GM12878 (cell line): ENCODE measurements at regions not wholly inside any gene's neighbourhood (a gene's known extent, or its start where the extent isn't known, plus 50 kb on each side); places are given as distances from the start of the nearest gene placed in this dataset.
"Not testable (repeated sequence)": the region's sequence is repeated elsewhere in the genome, so short reads cannot be mapped to it uniquely, and the experiment has no call there.

Source experiments
- ATAC-seq: fragments of 200-7000 bp; cut with Tn5 transposase; 3 replicates; pipeline ENCODE4 v1.9.1; 2020; ENCODE audit warnings: mild to moderate bottlenecking, moderate library complexity
- BruUV-seq: library from RNA; stranded (reverse); fragments of 400-500 nt; replicated peaks from 2 replicates; lab custom pipeline; 2021; lab: Mats Ljungman, UMichigan
- CTCF ChIA-PET: fragments of 300-600 bp; sonication (Branson Sonifier 250); formaldehyde crosslinking; extraction: SDS; loops from one replicate; lab custom pipeline; 2021; ENCODE audit warnings: inconsistent platforms; lab: Yijun Ruan, JAX
- POLR2A ChIA-PET: fragments of 350-600 bp; formaldehyde crosslinking; extraction: SDS; loops from one replicate; lab custom pipeline; 2021; ENCODE audit warnings: inconsistent platforms; lab: Charles Lee
- RAD21 ChIA-PET: fragments of 300-600 bp; sonication (Branson Sonifier 250); formaldehyde crosslinking; loops from one replicate; lab custom pipeline; 2023; ENCODE audit warnings: antibody characterized with exemption; ENCODE audit not compliant: unreplicated experiment; lab: Charles Lee
- SMC1A ChIA-PET: fragments of 300-600 bp; sonication (Branson Sonifier 250); formaldehyde crosslinking; loops from one replicate; lab custom pipeline; 2023; ENCODE audit not compliant: unreplicated experiment, uncharacterized antibody; lab: Charles Lee
- DNase-seq: peaks from one replicate; pipeline ENCODE4 v3.0.0-alpha.2; 2011; ENCODE audit warnings: low read depth, low spot score
- FAIRE-seq: peaks from 3 replicates; lab custom pipeline; 2011; peaks lifted over from hg19 to GRCh38; lab: Jason Lieb, UNC
- H2AFZ ChIP-seq: 2 replicates; pipeline ENCODE4 v1.6.0; 2011; ENCODE audit warnings: low read depth, low read length, control low read depth; ENCODE audit not compliant: control insufficient read depth
- H3K27ac ChIP-seq: 2 replicates; pipeline ENCODE4 v1.5.1; 2011; ENCODE audit warnings: control low read depth; ENCODE audit not compliant: control insufficient read depth, insufficient read depth
- H3K27me3 ChIP-seq, 2 experiments: replicated peaks in 1 of 2; 2 replicates each; pipeline versions ENCODE4 v1.6.0 to v1.6.1; 2011; ENCODE audit warnings: low read length in 1 of 2; ENCODE audit not compliant: control insufficient read depth in 2 of 2, insufficient read depth in 2 of 2
- H3K36me3 ChIP-seq, 2 experiments: 2 replicates each; pipeline ENCODE4 v1.5.1; 2011; ENCODE audit warnings: low read length in 1 of 2; ENCODE audit not compliant: control insufficient read depth in 2 of 2, insufficient read depth in 2 of 2
- H3K4me1 ChIP-seq: 2 replicates; pipeline ENCODE4 v1.6.1; 2011; ENCODE audit warnings: mild to moderate bottlenecking, low read length, moderate library complexity, mixed read lengths; ENCODE audit not compliant: control insufficient read depth, insufficient read depth
- H3K4me2 ChIP-seq: 2 replicates; pipeline ENCODE4 v1.6.0; 2011; ENCODE audit warnings: control low read depth; ENCODE audit not compliant: control insufficient read depth, insufficient read depth
- H3K4me3 ChIP-seq: fragments of 200-600 bp; sonication (generic); 2 replicates; pipeline ENCODE4 v1.5.1; 2016
- H3K79me2 ChIP-seq: 2 replicates; pipeline ENCODE4 v1.6.0; 2011; ENCODE audit warnings: low read length; ENCODE audit not compliant: control insufficient read depth, insufficient read depth
- H3K9ac ChIP-seq: 2 replicates; pipeline ENCODE4 v1.8.0; 2011; ENCODE audit warnings: low read length, control low read depth, mixed read lengths; ENCODE audit not compliant: control insufficient read depth, insufficient read depth
- H3K9me3 ChIP-seq: replicated peaks from 3 replicates; pipeline ENCODE4 v1.5.1; 2011; ENCODE audit warnings: mild to moderate bottlenecking, low read length; ENCODE audit not compliant: control insufficient read depth, insufficient read depth
- H4K20me1 ChIP-seq: 2 replicates; pipeline ENCODE4 v1.6.0; 2011; ENCODE audit not compliant: control insufficient read depth, insufficient read depth
- CREB1 ChIP-seq: IDR thresholded peaks from 2 replicates; pipeline ENCODE4 v1.6.1; 2012; ENCODE audit warnings: low read depth, mild to moderate bottlenecking, inconsistent platforms
- EGR1 ChIP-seq, 2 experiments: IDR thresholded peaks; 1 replicate in 1 of 2; 2 replicates in 1 of 2; pipeline ENCODE4 v1.6.1; 2011 to 2012; ENCODE audit warnings: low read depth in 2 of 2, low read length in 2 of 2, borderline replicate concordance in 1 of 2, mild to moderate bottlenecking in 1 of 2, moderate library complexity in 1 of 2
- IKZF1 ChIP-seq: fragments of 450-650 bp; conservative IDR thresholded peaks from 2 replicates; pipeline ENCODE4 v1.6.1; 2017; ENCODE audit warnings: antibody characterized with exemption, mild to moderate bottlenecking
- KDM1A ChIP-seq: fragments of 200-600 bp; sonication (generic); IDR thresholded peaks from 2 replicates; pipeline ENCODE4 v1.6.1; 2016; ENCODE audit warnings: borderline replicate concordance
- RB1 ChIP-seq: fragments of 450-650 bp; formaldehyde crosslinking; IDR thresholded peaks from 2 replicates; pipeline ENCODE4 v1.6.1; 2017; ENCODE audit warnings: mild to moderate bottlenecking, borderline replicate concordance
- SRF ChIP-seq, 2 experiments: IDR thresholded peaks; 2 replicates each; pipeline ENCODE4 v1.6.1; 2011; ENCODE audit warnings: low read depth in 2 of 2, low read length in 2 of 2, mild to moderate bottlenecking in 1 of 2, moderate library complexity in 1 of 2
- TBL1XR1 ChIP-seq: IDR thresholded peaks from 2 replicates; pipeline ENCODE4 v1.6.1; 2012; ENCODE audit warnings: low read depth, low read length, improper control_type of control experiment
- ZNF622 ChIP-seq: fragments of 450-650 bp; IDR thresholded peaks from 2 replicates; pipeline ENCODE4 v1.6.1; 2017; ENCODE audit warnings: mild to moderate bottlenecking, inconsistent platforms
- WGBS: methylation state at CpG from one replicate; pipeline ENCODE4 v1.1.6; 2016; ENCODE audit warnings: low lambda C conversion rate; ENCODE audit not compliant: insufficient replicate concordance, insufficient coverage; ENCODE audit errors: missing lambda C conversion rate; 5-methylcytosine and 5-hydroxymethylcytosine counted together
- in situ Hi-C: fragments of 300-500 bp; cut with MboI; formaldehyde crosslinking; loops from 9 replicates; pipeline ENCODE4 v1.14.3; 2018; ENCODE audit warnings: mixed read lengths
- intact Hi-C: fragments of 100-400 bp; cut with micrococcal nuclease; formaldehyde crosslinking; loops from one replicate; pipeline ENCODE4 v1.14.2; 2022; ENCODE audit not compliant: unreplicated experiment
- TF ChIP-seq, protein P1 (sequence below): IDR thresholded peaks from 2 replicates; pipeline ENCODE4 v1.6.1; 2012; ENCODE audit warnings: improper control_type of control experiment, low read depth, low read length; ENCODE audit not compliant: insufficient replicate concordance

DNA sequence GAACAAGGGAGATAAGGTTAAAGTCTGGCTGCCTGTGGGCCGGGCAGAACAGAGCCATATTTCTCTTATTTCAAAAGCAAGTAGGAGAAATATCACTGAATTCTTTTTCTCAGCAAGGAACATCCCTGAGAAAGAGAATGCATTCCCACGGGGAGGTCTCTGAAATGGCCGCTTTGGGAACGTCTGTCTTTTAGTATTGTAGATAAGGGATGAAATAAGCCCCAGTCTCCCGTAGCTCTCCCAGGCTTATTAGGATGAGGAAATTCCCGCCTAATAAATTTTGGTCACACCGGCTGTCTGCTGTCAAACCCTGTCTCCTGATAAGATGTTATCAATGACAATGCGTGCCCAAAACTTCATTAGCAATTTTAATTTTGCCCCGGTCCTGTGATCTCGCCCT, 1353.3 kb downstream of the PLA2G4A start:
- CTCF ChIA-PET, H3K4me2 ChIP-seq, BruUV-seq, H3K4me1 ChIP-seq, H4K20me1 ChIP-seq, POLR2A ChIA-PET, H3K27me3 ChIP-seq, FAIRE-seq, SMC1A ChIA-PET, H3K79me2 ChIP-seq, RAD21 ChIA-PET, H3K27ac ChIP-seq, in situ Hi-C loops, H3K9me3 ChIP-seq, ATAC-seq, H3K9ac ChIP-seq, H3K36me3 ChIP-seq, H3K4me3 ChIP-seq, H2AFZ ChIP-seq, DNase-seq, intact Hi-C loops: not testable (repeated sequence)
- WGBS = 48% methylated on average over 10 of the region's 10 CpGs

DNA sequence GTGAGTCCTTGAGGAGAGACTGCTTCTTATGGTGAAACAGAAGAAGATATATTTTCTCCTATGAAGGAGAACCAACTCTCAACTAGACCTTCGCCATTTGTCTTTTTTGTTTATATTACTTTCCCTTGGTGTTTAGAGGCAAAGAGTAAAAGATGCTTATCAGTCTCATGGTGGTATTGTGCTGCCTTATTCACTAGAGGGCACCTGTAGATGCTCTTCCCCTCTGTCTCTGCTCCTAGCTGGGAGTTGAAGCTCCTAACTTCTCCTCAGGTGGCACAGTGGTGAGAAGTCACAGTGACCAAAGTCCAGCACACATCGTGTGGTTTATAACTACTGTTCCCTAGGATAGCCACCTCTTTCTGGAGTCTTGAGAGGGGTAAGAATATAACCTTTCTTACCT, 1359.6 kb downstream of the PLA2G4A start:
- WGBS = 0% methylated on average over 2 of the region's 2 CpGs
- Histone ChIP-seq H3K27ac (no peak overlapping the region), H4K20me1 (no peaks in the 10 kb centered on the region), H3K9ac (no peak overlapping the region), H3K4me2 (no peak overlapping the region), H3K9me3 (no peaks in the 10 kb centered on the region), H2AFZ (no peak overlapping the region), H3K79me2 (no peaks in the 10 kb centered on the region), H3K4me3 (no peak overlapping the region), H3K4me1 (no peaks in the 10 kb centered on the region), H3K36me3 (no peaks in the 10 kb centered on the region), H3K27me3 (no peaks in the 10 kb centered on the region)
- intact Hi-C loops (no loop called here), in situ Hi-C loops (no loop called here)
- ChIA-PET CTCF (interaction anchor here (1.0 to 1.1 kb wide), 2 partner anchors 9 to 260 kb away, joined by 3 read pairs; no protein-coding TSS in a partner anchor), POLR2A (no interaction called here), SMC1A (interaction anchor here (1.0 to 1.5 kb wide), 2 partner anchors 13 to 261 kb away, joined by 3 read pairs; no protein-coding TSS in a partner anchor), RAD21 (interaction anchor here (0.9 kb wide), 1 partner anchor 260 kb away, joined by 3 read pairs; no protein-coding TSS in a partner anchor)
- TF ChIP-seq CREB1 (no peak), SRF (IDR thresholded peaks at IDR 0.05; ENCODE audit: low read depth in 2 of 2, low read length in 2 of 2) (no peak), TBL1XR1 (no peak), KDM1A (no peak), EGR1 (IDR thresholded peaks at IDR 0.05; ENCODE audit: borderline replicate concordance in 1 of 2, low read depth in 2 of 2, low read length in 2 of 2) (no peak), IKZF1 (no peak), RB1 (no peak), ZNF622 (no peak)
- TF ChIP-seq, protein P1, sequence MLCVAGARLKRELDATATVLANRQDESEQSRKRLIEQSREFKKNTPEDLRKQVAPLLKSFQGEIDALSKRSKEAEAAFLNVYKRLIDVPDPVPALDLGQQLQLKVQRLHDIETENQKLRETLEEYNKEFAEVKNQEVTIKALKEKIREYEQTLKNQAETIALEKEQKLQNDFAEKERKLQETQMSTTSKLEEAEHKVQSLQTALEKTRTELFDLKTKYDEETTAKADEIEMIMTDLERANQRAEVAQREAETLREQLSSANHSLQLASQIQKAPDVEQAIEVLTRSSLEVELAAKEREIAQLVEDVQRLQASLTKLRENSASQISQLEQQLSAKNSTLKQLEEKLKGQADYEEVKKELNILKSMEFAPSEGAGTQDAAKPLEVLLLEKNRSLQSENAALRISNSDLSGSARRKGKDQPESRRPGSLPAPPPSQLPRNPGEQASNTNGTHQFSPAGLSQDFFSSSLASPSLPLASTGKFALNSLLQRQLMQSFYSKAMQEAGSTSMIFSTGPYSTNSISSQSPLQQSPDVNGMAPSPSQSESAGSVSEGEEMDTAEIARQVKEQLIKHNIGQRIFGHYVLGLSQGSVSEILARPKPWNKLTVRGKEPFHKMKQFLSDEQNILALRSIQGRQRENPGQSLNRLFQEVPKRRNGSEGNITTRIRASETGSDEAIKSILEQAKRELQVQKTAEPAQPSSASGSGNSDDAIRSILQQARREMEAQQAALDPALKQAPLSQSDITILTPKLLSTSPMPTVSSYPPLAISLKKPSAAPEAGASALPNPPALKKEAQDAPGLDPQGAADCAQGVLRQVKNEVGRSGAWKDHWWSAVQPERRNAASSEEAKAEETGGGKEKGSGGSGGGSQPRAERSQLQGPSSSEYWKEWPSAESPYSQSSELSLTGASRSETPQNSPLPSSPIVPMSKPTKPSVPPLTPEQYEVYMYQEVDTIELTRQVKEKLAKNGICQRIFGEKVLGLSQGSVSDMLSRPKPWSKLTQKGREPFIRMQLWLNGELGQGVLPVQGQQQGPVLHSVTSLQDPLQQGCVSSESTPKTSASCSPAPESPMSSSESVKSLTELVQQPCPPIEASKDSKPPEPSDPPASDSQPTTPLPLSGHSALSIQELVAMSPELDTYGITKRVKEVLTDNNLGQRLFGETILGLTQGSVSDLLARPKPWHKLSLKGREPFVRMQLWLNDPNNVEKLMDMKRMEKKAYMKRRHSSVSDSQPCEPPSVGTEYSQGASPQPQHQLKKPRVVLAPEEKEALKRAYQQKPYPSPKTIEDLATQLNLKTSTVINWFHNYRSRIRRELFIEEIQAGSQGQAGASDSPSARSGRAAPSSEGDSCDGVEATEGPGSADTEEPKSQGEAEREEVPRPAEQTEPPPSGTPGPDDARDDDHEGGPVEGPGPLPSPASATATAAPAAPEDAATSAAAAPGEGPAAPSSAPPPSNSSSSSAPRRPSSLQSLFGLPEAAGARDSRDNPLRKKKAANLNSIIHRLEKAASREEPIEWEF = no peak
- no TSS peak for BruUV-seq
- ATAC-seq = peak; percentile 38; the same call in 1 of the 3 replicates
- FAIRE-seq = no peak
- DNase-seq = no peak
